B cell (primary cell): ENCODE measurements at regions not wholly inside any gene's neighbourhood (a gene's known extent, or its start where the extent isn't known, plus 50 kb on each side); places are given as distances from the start of the nearest gene placed in this dataset.

Experiments
- ATAC-seq: fragments of 200-7000 bp; cut with Tn5 transposase; one replicate; pipeline ENCODE4 v1.10.0; 2021; ENCODE audit warnings: low read depth, mild to moderate bottlenecking, moderate number of reproducible peaks, moderate library complexity
- CTCF ChIA-PET: fragments of 350-600 bp; sonication (Branson Sonifier 250); formaldehyde crosslinking; loops from one replicate; lab custom pipeline; 2021; ENCODE audit warnings: antibody characterized with exemption, inconsistent platforms; lab: Charles Lee
- POLR2A ChIA-PET: fragments of 350-600 bp; sonication (Branson Sonifier 250); formaldehyde crosslinking; loops from one replicate; lab custom pipeline; 2021; ENCODE audit warnings: antibody characterized with exemption; lab: Charles Lee
- DNase-seq: peaks from one replicate; pipeline ENCODE4 v3.0.0; 2013
- H2AFZ ChIP-seq: 2 replicates; pipeline ENCODE4 v1.6.1; 2012; ENCODE audit warnings: mild to moderate bottlenecking, low read depth, low read length; ENCODE audit not compliant: insufficient read depth, poor library complexity, severe bottlenecking
- H3K27ac ChIP-seq, 2 donors: 1 replicate in 1 of 2; 2 replicates in 1 of 2; pipeline ENCODE4 v1.5.1; 2012 to 2013; ENCODE audit warnings: low read length in 2 of 2, mild to moderate bottlenecking in 2 of 2, moderate library complexity in 1 of 2
- H3K27me3 ChIP-seq, 4 experiments: fragments of 200-600 bp in 1 of 4; sonication (generic) in 1 of 4; replicated peaks in 1 of 4; 1 replicate in 2 of 4; 2 replicates in 2 of 4; pipeline versions ENCODE4 v1.6.1 to v1.7.0; 2013 to 2016; ENCODE audit warnings: low read length in 3 of 4, mild to moderate bottlenecking in 2 of 4, mixed read lengths in 1 of 4, moderate library complexity in 1 of 4; ENCODE audit not compliant: insufficient read depth in 4 of 4, control insufficient read depth in 3 of 4; ENCODE audit errors: control extremely low read depth in 1 of 4
- H3K36me3 ChIP-seq, 2 experiments: replicated peaks in 1 of 2; 1 replicate in 1 of 2; 2 replicates in 1 of 2; pipeline versions ENCODE4 v1.6.1 to v1.7.1; 2013; ENCODE audit warnings: low read length in 1 of 2; ENCODE audit not compliant: insufficient read depth in 2 of 2, control insufficient read depth in 1 of 2; ENCODE audit errors: control extremely low read depth in 1 of 2, extremely low read depth in 1 of 2
- H3K4me1 ChIP-seq, 2 donors: fragments of 200-600 bp in 1 of 2; sonication (generic) in 1 of 2; 1 replicate in 1 of 2; 2 replicates in 1 of 2; pipeline versions ENCODE4 v1.5.1 to v1.6.1; 2013 to 2017; ENCODE audit warnings: low read length in 2 of 2; ENCODE audit not compliant: control insufficient read depth in 2 of 2, insufficient read depth in 2 of 2
- H3K4me2 ChIP-seq: replicated peaks from 2 replicates; pipeline ENCODE3; 2012; ENCODE audit warnings: mild to moderate bottlenecking, low read depth, low read length; ENCODE audit not compliant: poor library complexity, severe bottlenecking
- H3K4me3 ChIP-seq, 5 experiments: fragments of 200-600 bp in 1 of 5; sonication (generic) in 1 of 5; 1 replicate in 3 of 5; 2 replicates in 2 of 5; pipeline versions ENCODE4 v1.5.1 to v1.7.0; 2011 to 2016; ENCODE audit warnings: low read length in 4 of 5, mild to moderate bottlenecking in 4 of 5, low read depth in 2 of 5, control low read depth in 1 of 5, moderate library complexity in 1 of 5; ENCODE audit not compliant: insufficient read depth in 1 of 5; ENCODE audit errors: control extremely low read depth in 1 of 5, extremely low read depth in 1 of 5
- H3K79me2 ChIP-seq: fragments of 200-600 bp; sonication (generic); one replicate; pipeline ENCODE4 v1.6.0; 2016; ENCODE audit warnings: low read length; ENCODE audit not compliant: control insufficient read depth, insufficient read depth
- H3K9ac ChIP-seq: fragments of 200-600 bp; sonication (generic); 2 replicates; pipeline ENCODE4 v1.6.1; 2017; ENCODE audit warnings: mild to moderate bottlenecking, low read length, moderate library complexity
- H3K9me3 ChIP-seq, 3 donors: one replicate each; pipeline versions ENCODE4 v1.6.1 to v1.7.1; 2013; ENCODE audit warnings: low read length in 2 of 3; ENCODE audit not compliant: control insufficient read depth in 2 of 3, insufficient read depth in 1 of 3; ENCODE audit errors: control extremely low read depth in 1 of 3
- H4K20me1 ChIP-seq: 2 replicates; pipeline ENCODE4 v1.6.0; 2012; ENCODE audit warnings: mild to moderate bottlenecking, low read length; ENCODE audit not compliant: insufficient read depth, control insufficient read depth, poor library complexity, severe bottlenecking
- H3K27ac Mint-ChIP-seq: one replicate; pipeline ENCODE4 v1.8.0; 2021; ENCODE audit warnings: mixed read lengths
- H3K27me3 Mint-ChIP-seq: one replicate; pipeline ENCODE4 v1.8.0; 2021; ENCODE audit warnings: mixed read lengths
- H3K4me1 Mint-ChIP-seq: one replicate; pipeline ENCODE4 v1.8.0; 2021; ENCODE audit warnings: mixed read lengths
- H3K4me3 Mint-ChIP-seq: one replicate; pipeline ENCODE4 v1.8.0; 2021; ENCODE audit warnings: mixed read lengths
- H3K9me3 Mint-ChIP-seq: one replicate; pipeline ENCODE4 v1.8.0; 2022; ENCODE audit warnings: mixed read lengths; ENCODE audit not compliant: insufficient read depth
- EZH2 ChIP-seq: IDR thresholded peaks from 2 replicates; pipeline ENCODE4 v1.6.1; 2012; ENCODE audit warnings: borderline replicate concordance, low read depth, mild to moderate bottlenecking, moderate library complexity, low read length; ENCODE audit not compliant: insufficient read depth, poor library complexity, severe bottlenecking
- WGBS: methylation state at CpG from one replicate; pipeline ENCODE4 v1.1.5; 2013; ENCODE audit warnings: missing lambda C conversion rate; ENCODE audit not compliant: insufficient coverage; 5-methylcytosine and 5-hydroxymethylcytosine counted together
- intact Hi-C: fragments of 100-400 bp; cut with micrococcal nuclease; formaldehyde crosslinking; loops from one replicate; pipeline ENCODE4 v1.10.0; 2022
- TF ChIP-seq, protein P1 (sequence below): fragments of 200-600 bp; IDR thresholded peaks from one replicate; pipeline ENCODE4 v1.8.0; 2022; ENCODE audit warnings: antibody characterized with exemption, mild to moderate bottlenecking

DNA sequence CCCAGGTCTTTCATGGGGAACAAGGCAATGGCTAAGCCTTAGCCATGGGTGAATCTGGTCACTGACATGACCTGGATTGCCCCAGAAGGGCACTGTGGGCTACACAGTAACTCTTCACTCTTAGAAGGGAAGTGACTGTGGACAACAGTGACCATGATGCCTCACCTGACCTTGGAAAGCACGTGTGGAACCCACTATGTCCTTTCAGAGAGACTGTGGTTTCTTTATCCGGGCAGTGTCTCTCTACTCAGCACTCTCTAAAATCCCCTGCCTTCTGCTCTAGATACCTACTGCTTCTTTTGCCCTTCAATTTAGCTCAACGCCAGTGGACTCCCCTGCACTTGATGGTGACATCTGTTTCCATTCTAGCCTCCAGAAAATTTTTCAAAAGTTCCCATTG lies 66.1 kb upstream of the ANKFN1 start:
- WGBS = 79% methylated on average over 3 of the region's 3 CpGs
- DNase-seq (no peak), ATAC-seq (no peak)
- CTCF ChIA-PET = no interaction called here
- no peaks in the 10 kb centered on the region for H3K36me3 ChIP-seq
- no peaks in the 10 kb centered on the region for H3K27me3 Mint-ChIP-seq
- no peak overlapping the region for H3K4me3 Mint-ChIP-seq
- H3K9ac ChIP-seq = no peak overlapping the region
- H3K4me1 Mint-ChIP-seq = no peaks in the 10 kb centered on the region
- H3K79me2 ChIP-seq = no peaks in the 10 kb centered on the region
- peaks cover 4% of the 10 kb centered on the region for H3K9me3 Mint-ChIP-seq
- H3K27ac ChIP-seq = no peak overlapping the region
- no peak overlapping the region for H3K4me3 ChIP-seq
- no peak overlapping the region for H3K27ac Mint-ChIP-seq
- no peaks in the 10 kb centered on the region for H3K27me3 ChIP-seq
- no peak for TF ChIP-seq EZH2
- TF ChIP-seq, protein P1, sequence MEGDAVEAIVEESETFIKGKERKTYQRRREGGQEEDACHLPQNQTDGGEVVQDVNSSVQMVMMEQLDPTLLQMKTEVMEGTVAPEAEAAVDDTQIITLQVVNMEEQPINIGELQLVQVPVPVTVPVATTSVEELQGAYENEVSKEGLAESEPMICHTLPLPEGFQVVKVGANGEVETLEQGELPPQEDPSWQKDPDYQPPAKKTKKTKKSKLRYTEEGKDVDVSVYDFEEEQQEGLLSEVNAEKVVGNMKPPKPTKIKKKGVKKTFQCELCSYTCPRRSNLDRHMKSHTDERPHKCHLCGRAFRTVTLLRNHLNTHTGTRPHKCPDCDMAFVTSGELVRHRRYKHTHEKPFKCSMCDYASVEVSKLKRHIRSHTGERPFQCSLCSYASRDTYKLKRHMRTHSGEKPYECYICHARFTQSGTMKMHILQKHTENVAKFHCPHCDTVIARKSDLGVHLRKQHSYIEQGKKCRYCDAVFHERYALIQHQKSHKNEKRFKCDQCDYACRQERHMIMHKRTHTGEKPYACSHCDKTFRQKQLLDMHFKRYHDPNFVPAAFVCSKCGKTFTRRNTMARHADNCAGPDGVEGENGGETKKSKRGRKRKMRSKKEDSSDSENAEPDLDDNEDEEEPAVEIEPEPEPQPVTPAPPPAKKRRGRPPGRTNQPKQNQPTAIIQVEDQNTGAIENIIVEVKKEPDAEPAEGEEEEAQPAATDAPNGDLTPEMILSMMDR = no peak
- H3K4me2 ChIP-seq = no peak overlapping the region
- POLR2A ChIA-PET = no interaction called here
- no peak overlapping the region for H2AFZ ChIP-seq
- H3K9me3 ChIP-seq = peaks cover 0 to 3% (median 0%) of the 10 kb centered on the region in 3 donors
- no peaks in the 10 kb centered on the region for H4K20me1 ChIP-seq
- H3K4me1 ChIP-seq = no peaks in the 10 kb centered on the region
- intact Hi-C loops = no loop called here

GRCh38 chr17:56096026-56096810 lies 57.1 kb upstream of the ANKFN1 start:
- no peaks in the 10 kb centered on the region for H3K9me3 ChIP-seq
- no peak overlapping the region for H3K9ac ChIP-seq
- intact Hi-C loops = no loop called here
- POLR2A ChIA-PET = no interaction called here
- no peaks in the 10 kb centered on the region for H3K27me3 ChIP-seq
- ATAC-seq = no peak
- Mint-ChIP-seq H3K27ac (no peak overlapping the region), H3K9me3 (no peaks in the 10 kb centered on the region), H3K27me3 (no peaks in the 10 kb centered on the region), H3K4me3 (no peak overlapping the region), H3K4me1 (no peaks in the 10 kb centered on the region)
- H3K4me2 ChIP-seq = no peak overlapping the region
- CTCF ChIA-PET = no interaction called here
- DNase-seq = no peak
- no peak overlapping the region for H2AFZ ChIP-seq
- no peaks in the 10 kb centered on the region for H4K20me1 ChIP-seq
- no peak overlapping the region for H3K4me3 ChIP-seq
- H3K79me2 ChIP-seq = no peaks in the 10 kb centered on the region
- TF ChIP-seq EZH2 = no peak
- TF ChIP-seq, protein P1 = no peak
- WGBS = no CpG with 5 or more reads among the region's 3 CpGs
- H3K4me1 ChIP-seq = no peaks in the 10 kb centered on the region
- H3K36me3 ChIP-seq = no peaks in the 10 kb centered on the region
- H3K27ac ChIP-seq = no peak overlapping the region
